ENCODE measurements at regions not wholly inside any gene's neighbourhood (a gene's known extent, or its start where the extent isn't known, plus 50 kb on each side); places are given as distances from the start of the nearest gene placed in this dataset.

DNA sequence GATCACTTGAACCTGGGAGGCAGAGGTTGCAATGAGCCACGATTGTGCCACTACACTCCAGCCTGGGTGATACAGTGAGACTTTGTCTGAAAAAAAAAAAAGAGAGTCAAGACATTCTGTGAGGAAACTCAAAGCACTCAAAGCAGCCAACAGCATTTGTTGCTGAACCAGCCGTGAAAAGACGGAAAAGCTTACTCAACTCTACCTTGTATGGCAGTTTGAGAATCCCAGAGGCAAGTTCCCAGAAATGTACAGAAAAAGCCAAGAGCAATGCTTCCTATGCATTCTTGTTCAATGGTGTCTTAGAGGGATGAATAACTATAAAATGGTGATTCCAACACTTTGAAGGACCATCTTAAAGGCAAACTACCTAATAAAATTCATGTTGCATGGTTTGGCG is 170.2 kb downstream of the HSD17B3 start:
- TF ChIP-seq POLR2AphosphoS5 (IDR thresholded peaks at IDR 0.05; ENCODE audit: low read depth, low read length): no peak
- TF ChIP-seq POLR2A (IDR thresholded peaks at IDR 0.05; ENCODE audit: low read depth, low read length): no peak
- TF ChIP-seq TAF1 (IDR thresholded peaks at IDR 0.05; ENCODE audit: borderline replicate concordance, low read depth, low read length): no peak
